GM13977 (cell line): ENCODE measurements at regions not wholly inside any gene's neighbourhood (a gene's known extent, or its start where the extent isn't known, plus 50 kb on each side); places are given as distances from the start of the nearest gene placed in this dataset.

ENCODE experiments used
- DNase-seq: peaks from one replicate; pipeline ENCODE4 v3.0.0; 2012; ENCODE audit warnings: low spot score
- in situ Hi-C: fragments of 300-500 bp; cut with MboI; formaldehyde crosslinking; loops from one replicate; pipeline ENCODE4 v1.12.0; 2022; ENCODE audit warnings: low sequenced_read_pairs, low pct_unique_long_range_greater_than_20kb, mixed read lengths, inconsistent platforms; ENCODE audit not compliant: unreplicated experiment
- TF ChIP-seq, protein P1 (sequence below): IDR thresholded peaks from 2 replicates; pipeline ENCODE4 v1.5.1; 2012; ENCODE audit warnings: mild to moderate bottlenecking, control low read depth; ENCODE audit not compliant: insufficient read depth; ENCODE audit errors: extremely low read depth, missing control alignments

DNA sequence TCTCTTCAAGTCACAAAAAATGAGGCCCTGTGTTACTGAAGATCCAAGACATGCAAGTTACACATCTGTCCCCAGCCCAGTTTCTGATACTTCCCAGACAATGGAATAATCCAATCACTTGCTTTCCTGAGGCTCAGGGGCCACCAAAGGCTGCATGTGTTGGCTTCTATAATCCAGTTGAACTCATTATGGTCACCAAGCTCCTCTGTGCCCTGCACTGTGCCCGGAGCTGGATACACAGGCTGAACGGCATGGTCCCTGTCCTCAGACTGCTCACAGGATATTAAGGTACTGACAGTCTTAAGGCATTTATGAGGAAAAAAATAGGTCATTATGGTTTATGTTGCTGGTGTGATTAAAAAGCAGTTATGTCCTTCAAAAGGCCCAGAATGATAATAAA is 117.0 kb upstream of the SYT6 start:
- in situ Hi-C loops = loop anchor here (10.0 kb wide), 1 partner anchor 286 kb away; no protein-coding TSS in a partner anchor
- DNase-seq = no peak

DNA sequence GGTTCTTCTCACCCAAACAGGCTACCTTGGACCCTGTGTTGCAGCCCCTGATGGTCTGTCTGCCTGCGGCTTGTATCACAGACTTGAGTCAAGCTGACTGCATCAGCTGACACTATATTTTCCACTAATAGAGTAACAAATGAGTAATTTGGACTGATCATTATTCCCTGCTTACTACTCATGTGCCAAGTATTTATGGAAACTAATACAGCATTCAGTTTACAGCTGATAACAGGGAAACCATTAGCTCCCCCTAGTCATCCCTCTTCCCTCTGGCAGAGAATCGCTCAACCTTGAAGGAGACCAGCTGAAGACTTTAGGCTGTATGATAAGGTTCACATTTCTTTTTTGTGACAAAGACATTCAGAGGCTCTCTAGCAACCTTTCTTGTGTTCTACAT is 116.6 kb upstream of the SYT6 start:
- in situ Hi-C loops = loop anchor here (10.0 kb wide), 1 partner anchor 285 kb away; no protein-coding TSS in a partner anchor
- DNase-seq = no peak
- TF ChIP-seq, protein P1, sequence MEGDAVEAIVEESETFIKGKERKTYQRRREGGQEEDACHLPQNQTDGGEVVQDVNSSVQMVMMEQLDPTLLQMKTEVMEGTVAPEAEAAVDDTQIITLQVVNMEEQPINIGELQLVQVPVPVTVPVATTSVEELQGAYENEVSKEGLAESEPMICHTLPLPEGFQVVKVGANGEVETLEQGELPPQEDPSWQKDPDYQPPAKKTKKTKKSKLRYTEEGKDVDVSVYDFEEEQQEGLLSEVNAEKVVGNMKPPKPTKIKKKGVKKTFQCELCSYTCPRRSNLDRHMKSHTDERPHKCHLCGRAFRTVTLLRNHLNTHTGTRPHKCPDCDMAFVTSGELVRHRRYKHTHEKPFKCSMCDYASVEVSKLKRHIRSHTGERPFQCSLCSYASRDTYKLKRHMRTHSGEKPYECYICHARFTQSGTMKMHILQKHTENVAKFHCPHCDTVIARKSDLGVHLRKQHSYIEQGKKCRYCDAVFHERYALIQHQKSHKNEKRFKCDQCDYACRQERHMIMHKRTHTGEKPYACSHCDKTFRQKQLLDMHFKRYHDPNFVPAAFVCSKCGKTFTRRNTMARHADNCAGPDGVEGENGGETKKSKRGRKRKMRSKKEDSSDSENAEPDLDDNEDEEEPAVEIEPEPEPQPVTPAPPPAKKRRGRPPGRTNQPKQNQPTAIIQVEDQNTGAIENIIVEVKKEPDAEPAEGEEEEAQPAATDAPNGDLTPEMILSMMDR = no peak

More for the DNA sequence above, 117.0 kb upstream of the SYT6 start:
- TF ChIP-seq, protein P1 = no peak

DNA sequence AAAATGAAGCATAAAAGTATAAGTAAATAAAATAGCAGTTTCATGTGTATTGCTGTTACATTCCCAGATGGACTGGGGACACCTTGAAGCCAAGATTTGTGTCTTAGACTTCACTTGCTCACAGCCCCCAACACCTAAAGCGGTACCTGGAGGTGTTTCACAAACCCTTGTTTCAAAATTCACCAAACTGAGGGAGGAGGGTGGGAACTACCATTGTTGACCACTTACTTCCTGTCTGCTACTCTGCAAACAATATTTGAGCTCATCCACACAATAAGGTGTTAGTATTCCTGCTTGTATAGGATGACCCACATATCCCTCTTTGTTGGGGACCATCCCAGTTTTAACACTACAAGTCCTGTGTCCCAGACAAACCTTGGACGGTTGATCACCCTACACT is 115.9 kb upstream of the SYT6 start:
- no peak for DNase-seq
- TF ChIP-seq, protein P1 = no peak
- in situ Hi-C loops = no loop called here

- TF ChIP-seq, protein P1 = no peak
- peak; percentile 20 for DNase-seq
- in situ Hi-C loops = no loop called here
Measured at GRCh38 chr1:114263343-114263742, 109.7 kb upstream of the SYT6 start.

DNA sequence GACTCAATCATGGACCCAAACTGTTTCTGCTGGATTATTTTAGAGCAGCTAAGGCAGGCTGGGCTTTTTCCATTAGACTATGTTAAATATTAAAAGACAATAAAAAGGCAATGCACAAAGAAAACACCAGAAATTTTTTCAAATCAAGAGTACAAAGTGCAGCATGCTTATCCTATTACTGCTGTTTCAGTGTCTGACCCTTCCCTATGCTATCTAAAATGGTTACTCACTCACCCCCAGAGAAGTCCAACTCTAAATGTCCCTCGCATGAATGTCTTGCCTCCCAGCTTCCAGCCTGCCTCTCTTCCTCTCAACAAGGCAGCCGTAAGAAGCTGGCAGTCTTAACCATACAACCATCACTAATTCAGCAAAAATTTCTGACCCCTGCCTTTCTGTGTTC is 108.7 kb upstream of the SYT6 start:
- TF ChIP-seq, protein P1 = no peak
- in situ Hi-C loops = no loop called here

GRCh38 chr1:114260805-114261484 is 107.3 kb upstream of the SYT6 start:
- in situ Hi-C loops = no loop called here
- TF ChIP-seq, protein P1 = no peak
- no peak for DNase-seq

More for the DNA sequence above, 108.7 kb upstream of the SYT6 start:
- no peak for DNase-seq
